ENCODE measurements at regions not wholly inside any gene's neighbourhood (a gene's known extent, or its start where the extent isn't known, plus 50 kb on each side); places are given as distances from the start of the nearest gene placed in this dataset.

DNA sequence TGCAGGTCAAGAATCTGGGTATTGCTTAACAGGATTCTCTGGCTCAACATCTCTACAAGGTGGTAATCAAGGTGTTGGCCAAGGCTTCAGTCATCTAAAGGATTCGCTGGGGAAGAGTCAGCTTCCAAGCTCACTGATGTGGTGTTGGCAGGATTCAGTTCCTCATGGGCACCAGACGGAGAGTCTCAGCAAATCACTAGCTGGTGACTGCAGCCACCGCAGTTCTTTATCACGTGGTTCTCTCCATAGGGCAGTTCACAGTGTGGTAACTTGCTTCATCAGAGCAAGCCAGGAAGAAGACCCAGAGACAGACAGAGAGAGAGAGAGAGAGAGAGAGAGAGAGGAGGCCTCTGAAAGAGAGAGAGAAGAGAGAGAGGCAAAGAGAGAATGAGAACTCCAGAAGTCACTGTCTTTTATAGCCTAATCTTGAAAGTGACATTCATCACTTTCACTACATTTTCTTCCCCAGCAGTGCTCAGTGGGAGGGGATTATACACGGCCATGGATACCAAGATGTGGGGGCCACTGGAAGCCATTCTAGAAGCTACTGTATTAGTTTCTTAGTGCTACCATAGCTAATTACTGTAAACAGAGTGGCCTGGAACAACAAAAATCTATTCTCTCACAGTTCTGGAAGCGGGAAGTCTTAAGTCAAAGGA is 109.2 kb upstream of the SMIM23 start:
- Histone ChIP-seq H3K36me3 (ENCODE audit: control insufficient read depth, insufficient read depth, low read length) (no peaks in the 10 kb centered on the region), H3K4me3 (ENCODE audit: low read length) (no peak overlapping the region), H3K4me1 (ENCODE audit: control insufficient read depth, insufficient read depth, low read length) (peaks cover 1% of the 10 kb centered on the region; the same call in 1 of the 2 replicates), H3K9me3 (ENCODE audit: control insufficient read depth, insufficient read depth, low read length) (no peaks in the 10 kb centered on the region), H3K27ac (ENCODE audit: low read length) (no peak overlapping the region), H3K27me3 (ENCODE audit: control insufficient read depth, insufficient read depth, low read length) (no peaks in the 10 kb centered on the region)
- no peak for DNase-seq (ENCODE audit: low read depth, low spot score)
- WGBS (ENCODE audit: insufficient coverage, insufficient read length) = no CpG with 5 or more reads among the region's 6 CpGs

DNA sequence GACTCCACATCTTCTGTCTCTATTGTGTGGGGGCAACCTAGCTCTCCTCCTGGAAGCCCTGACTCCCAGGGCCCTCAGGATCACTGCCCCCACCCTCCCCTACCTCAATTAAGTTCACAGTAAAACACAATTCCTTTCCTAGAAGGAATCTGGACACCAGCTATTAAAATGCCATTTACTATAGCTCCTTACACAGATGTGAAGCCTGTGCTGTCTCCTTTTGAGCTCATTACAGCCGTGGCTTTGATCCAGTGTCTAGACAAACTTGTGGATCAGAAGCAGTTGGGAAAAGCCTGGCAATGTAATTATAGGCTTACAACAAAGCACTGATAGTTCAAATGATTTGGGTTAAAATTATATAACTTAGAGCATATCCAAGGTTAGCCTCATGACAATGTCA is 107.0 kb upstream of the SMIM23 start:
- H3K4me3 ChIP-seq (ENCODE audit: low read length) = no peak overlapping the region
- DNase-seq (ENCODE audit: low read depth, low spot score) = no peak
- no peaks in the 10 kb centered on the region for H3K27me3 ChIP-seq (ENCODE audit: control insufficient read depth, insufficient read depth, low read length)
- H3K4me1 ChIP-seq (ENCODE audit: control insufficient read depth, insufficient read depth, low read length) = peaks cover 1% of the 10 kb centered on the region; the same call in 1 of the 2 replicates
- H3K27ac ChIP-seq (ENCODE audit: low read length) = no peak overlapping the region
- WGBS (ENCODE audit: insufficient coverage, insufficient read length) = no CpG with 5 or more reads among the region's 1 CpG
- H3K9me3 ChIP-seq (ENCODE audit: control insufficient read depth, insufficient read depth, low read length) = no peaks in the 10 kb centered on the region
- no peaks in the 10 kb centered on the region for H3K36me3 ChIP-seq (ENCODE audit: control insufficient read depth, insufficient read depth, low read length)

DNA sequence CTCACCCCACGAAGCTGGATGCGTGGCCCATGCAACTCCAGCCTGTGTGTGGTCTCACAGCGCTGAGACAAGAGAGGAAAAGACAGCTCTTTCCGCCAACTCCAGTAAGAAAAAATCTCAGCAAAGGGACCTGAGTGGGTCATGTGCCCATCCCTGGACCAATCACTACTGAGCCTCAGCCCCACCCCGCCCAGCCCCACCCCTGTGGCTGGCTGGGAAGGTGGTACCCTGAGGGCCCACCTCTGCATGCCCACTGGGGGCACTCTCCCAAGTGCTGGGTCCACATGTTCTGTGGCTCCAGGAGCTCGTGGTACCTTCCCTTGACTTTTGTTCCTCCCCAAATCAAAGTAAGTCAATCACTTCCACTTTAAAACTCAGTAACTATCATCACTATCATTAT is 105.1 kb upstream of the SMIM23 start:
- Histone ChIP-seq H3K27me3 (ENCODE audit: control insufficient read depth, insufficient read depth, low read length) (no peaks in the 10 kb centered on the region), H3K4me3 (ENCODE audit: low read length) (no peak overlapping the region), H3K4me1 (ENCODE audit: control insufficient read depth, insufficient read depth, low read length) (peaks cover 1% of the 10 kb centered on the region; the same call in 1 of the 2 replicates), H3K9me3 (ENCODE audit: control insufficient read depth, insufficient read depth, low read length) (no peaks in the 10 kb centered on the region), H3K36me3 (ENCODE audit: control insufficient read depth, insufficient read depth, low read length) (no peaks in the 10 kb centered on the region), H3K27ac (ENCODE audit: low read length) (no peak overlapping the region)
- no CpG with 5 or more reads among the region's 6 CpGs for WGBS (ENCODE audit: insufficient coverage, insufficient read length)
- DNase-seq (ENCODE audit: low read depth, low spot score) = no peak

DNA sequence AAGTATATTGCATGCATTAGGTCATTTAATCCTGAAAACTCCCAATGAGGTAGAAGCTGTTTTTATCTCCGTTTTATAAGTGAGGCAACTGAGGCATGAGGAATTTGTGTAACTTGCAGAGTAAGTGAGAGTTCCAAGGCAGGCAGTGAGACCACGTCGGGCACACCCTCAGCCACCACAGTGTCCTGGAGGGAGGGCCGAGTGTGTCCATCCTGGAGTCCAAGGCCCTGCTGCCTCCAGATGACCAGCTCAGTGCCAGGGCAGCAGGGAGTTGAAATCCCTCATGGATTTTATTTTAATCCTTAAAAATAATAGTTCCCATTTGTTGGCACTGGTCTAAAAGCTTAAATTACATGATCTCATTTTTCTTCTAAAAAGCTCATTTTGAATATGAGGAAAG is 104.6 kb upstream of the SMIM23 start:
- DNase-seq (ENCODE audit: low read depth, low spot score) = no peak
- Histone ChIP-seq H3K27ac (ENCODE audit: low read length) (no peak overlapping the region), H3K9me3 (ENCODE audit: control insufficient read depth, insufficient read depth, low read length) (no peaks in the 10 kb centered on the region), H3K36me3 (ENCODE audit: control insufficient read depth, insufficient read depth, low read length) (no peaks in the 10 kb centered on the region), H3K4me3 (ENCODE audit: low read length) (no peak overlapping the region), H3K27me3 (ENCODE audit: control insufficient read depth, insufficient read depth, low read length) (no peaks in the 10 kb centered on the region), H3K4me1 (ENCODE audit: control insufficient read depth, insufficient read depth, low read length) (peaks cover 1% of the 10 kb centered on the region; the same call in 1 of the 2 replicates)
- no CpG with 5 or more reads among the region's 4 CpGs for WGBS (ENCODE audit: insufficient coverage, insufficient read length)

DNA sequence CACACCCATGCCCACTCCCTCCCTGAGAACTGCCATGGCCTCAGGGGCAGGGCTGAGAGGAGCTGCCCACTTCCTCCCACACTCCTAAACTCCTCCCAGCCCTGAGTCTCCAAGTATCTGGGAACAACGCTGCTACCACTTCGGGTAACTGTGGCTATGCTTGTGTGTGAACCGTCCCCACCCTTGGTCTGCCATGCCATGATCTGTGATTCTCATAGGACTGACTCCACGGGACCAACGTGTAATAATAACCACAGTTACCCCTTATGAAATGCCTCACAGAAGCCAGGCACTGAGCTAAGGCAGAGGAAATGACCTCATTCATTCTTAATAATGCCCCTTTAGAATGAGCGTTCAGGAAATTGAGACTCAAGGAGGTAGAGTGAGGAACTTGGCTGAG is 103.9 kb upstream of the SMIM23 start:
- Histone ChIP-seq H3K27ac (ENCODE audit: low read length) (no peak overlapping the region), H3K9me3 (ENCODE audit: control insufficient read depth, insufficient read depth, low read length) (no peaks in the 10 kb centered on the region), H3K4me1 (ENCODE audit: control insufficient read depth, insufficient read depth, low read length) (peaks cover 1% of the 10 kb centered on the region; the same call in 1 of the 2 replicates), H3K36me3 (ENCODE audit: control insufficient read depth, insufficient read depth, low read length) (no peaks in the 10 kb centered on the region), H3K27me3 (ENCODE audit: control insufficient read depth, insufficient read depth, low read length) (no peaks in the 10 kb centered on the region), H3K4me3 (ENCODE audit: low read length) (no peak overlapping the region)
- DNase-seq (ENCODE audit: low read depth, low spot score) = no peak
- no CpG with 5 or more reads among the region's 6 CpGs for WGBS (ENCODE audit: insufficient coverage, insufficient read length)

DNA sequence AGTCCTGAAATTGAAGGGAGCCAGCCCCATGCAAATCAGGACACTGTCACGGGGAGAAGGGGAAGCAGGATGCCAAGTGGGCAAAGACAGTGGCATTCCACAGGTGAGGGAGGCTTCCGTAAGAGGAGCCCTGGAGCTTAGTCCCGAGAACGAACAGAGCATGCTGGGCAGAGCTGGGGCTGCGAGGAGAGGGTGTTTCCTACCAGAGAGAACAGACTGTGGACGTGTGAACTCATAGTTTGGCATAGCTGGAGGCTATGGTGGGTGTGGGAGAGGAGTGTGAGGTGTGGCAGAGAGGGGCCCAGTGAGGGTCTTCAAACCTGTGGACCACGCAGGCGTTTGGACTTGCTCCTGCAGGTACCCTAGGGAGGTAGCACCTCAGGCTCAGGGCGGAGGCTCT is 102.8 kb upstream of the SMIM23 start:
- H3K27ac ChIP-seq (ENCODE audit: low read length) = no peak overlapping the region
- H3K4me1 ChIP-seq (ENCODE audit: control insufficient read depth, insufficient read depth, low read length) = no peaks in the 10 kb centered on the region; the same call in 1 of the 2 replicates
- WGBS (ENCODE audit: insufficient coverage, insufficient read length) = no CpG with 5 or more reads among the region's 9 CpGs
- no peaks in the 10 kb centered on the region for H3K36me3 ChIP-seq (ENCODE audit: control insufficient read depth, insufficient read depth, low read length)
- no peaks in the 10 kb centered on the region for H3K27me3 ChIP-seq (ENCODE audit: control insufficient read depth, insufficient read depth, low read length)
- no peak overlapping the region for H3K4me3 ChIP-seq (ENCODE audit: low read length)
- no peaks in the 10 kb centered on the region for H3K9me3 ChIP-seq (ENCODE audit: control insufficient read depth, insufficient read depth, low read length)
- no peak for DNase-seq (ENCODE audit: low read depth, low spot score)

DNA sequence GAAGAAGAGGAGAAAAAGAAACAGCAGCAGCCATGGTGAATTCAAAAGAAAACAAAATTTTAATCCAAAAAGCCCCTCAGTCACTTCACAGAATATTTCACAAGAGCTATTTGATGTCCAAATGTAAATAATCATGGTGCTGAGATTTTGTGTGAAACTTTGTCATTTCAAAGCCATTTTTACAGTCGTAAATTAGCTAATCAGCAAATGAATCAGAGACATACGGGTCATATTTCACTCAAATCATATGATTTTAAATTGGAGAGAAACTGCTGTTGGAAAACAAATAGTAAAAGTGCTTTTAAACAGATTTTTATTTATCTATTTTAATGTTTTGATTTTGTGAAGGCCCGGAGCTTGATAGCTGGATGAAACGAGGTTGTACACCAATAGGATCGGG is 101.4 kb upstream of the SMIM23 start:
- DNase-seq (ENCODE audit: low read depth, low spot score) = no peak
- H3K36me3 ChIP-seq (ENCODE audit: control insufficient read depth, insufficient read depth, low read length) = no peaks in the 10 kb centered on the region
- no peak overlapping the region for H3K27ac ChIP-seq (ENCODE audit: low read length)
- H3K27me3 ChIP-seq (ENCODE audit: control insufficient read depth, insufficient read depth, low read length) = no peaks in the 10 kb centered on the region
- no peak overlapping the region for H3K4me3 ChIP-seq (ENCODE audit: low read length)
- H3K4me1 ChIP-seq (ENCODE audit: control insufficient read depth, insufficient read depth, low read length) = no peaks in the 10 kb centered on the region; the same call in 1 of the 2 replicates
- no CpG with 5 or more reads among the region's 5 CpGs for WGBS (ENCODE audit: insufficient coverage, insufficient read length)
- no peaks in the 10 kb centered on the region for H3K9me3 ChIP-seq (ENCODE audit: control insufficient read depth, insufficient read depth, low read length)

DNA sequence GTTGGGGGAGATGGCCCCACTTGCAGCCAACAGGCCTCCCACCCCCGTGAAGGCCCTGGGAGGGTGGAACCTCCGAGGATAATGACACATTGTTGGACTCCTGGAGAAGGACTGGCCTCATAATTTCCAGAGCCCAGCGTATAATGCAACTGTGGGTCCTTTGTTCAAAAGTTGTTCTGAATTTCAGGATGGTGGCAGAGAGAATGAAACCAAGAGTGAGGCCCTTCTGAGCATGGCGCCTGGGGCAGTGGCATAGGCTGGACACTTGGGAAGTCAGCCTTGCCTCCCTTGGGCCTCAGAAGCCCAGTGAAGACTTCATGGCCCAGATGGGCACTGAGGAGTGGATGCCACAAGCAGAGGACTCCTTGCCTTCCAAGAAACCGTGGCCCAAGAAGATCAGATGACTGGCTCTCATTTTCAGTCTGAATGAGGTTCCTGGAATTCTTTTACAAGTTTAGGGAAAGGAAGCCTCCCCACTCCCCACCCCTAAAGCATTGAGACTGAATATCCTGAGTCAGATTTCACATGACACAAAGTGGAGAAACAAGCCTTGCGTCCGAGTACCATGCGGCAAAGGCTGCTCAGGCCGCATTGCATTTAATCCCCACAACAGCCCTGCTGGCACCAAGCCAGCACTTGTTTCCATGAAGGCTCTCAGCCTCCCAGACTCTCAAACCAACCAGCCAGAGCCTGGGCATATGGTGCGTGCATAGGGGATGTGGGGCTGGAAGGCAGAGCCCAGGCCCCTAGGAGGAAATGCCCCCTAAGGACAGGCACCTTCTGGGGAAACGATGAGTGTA is 96.7 kb upstream of the SMIM23 start:
- no peak overlapping the region for H3K4me3 ChIP-seq (ENCODE audit: low read length)
- no peaks in the 10 kb centered on the region for H3K9me3 ChIP-seq (ENCODE audit: control insufficient read depth, insufficient read depth, low read length)
- DNase-seq (ENCODE audit: low read depth, low spot score) = no peak
- no CpG with 5 or more reads among the region's 11 CpGs for WGBS (ENCODE audit: insufficient coverage, insufficient read length)
- no peaks in the 10 kb centered on the region for H3K27me3 ChIP-seq (ENCODE audit: control insufficient read depth, insufficient read depth, low read length)
- H3K27ac ChIP-seq (ENCODE audit: low read length) = no peak overlapping the region
- H3K36me3 ChIP-seq (ENCODE audit: control insufficient read depth, insufficient read depth, low read length) = no peaks in the 10 kb centered on the region
- no peaks in the 10 kb centered on the region for H3K4me1 ChIP-seq (ENCODE audit: control insufficient read depth, insufficient read depth, low read length)

DNA sequence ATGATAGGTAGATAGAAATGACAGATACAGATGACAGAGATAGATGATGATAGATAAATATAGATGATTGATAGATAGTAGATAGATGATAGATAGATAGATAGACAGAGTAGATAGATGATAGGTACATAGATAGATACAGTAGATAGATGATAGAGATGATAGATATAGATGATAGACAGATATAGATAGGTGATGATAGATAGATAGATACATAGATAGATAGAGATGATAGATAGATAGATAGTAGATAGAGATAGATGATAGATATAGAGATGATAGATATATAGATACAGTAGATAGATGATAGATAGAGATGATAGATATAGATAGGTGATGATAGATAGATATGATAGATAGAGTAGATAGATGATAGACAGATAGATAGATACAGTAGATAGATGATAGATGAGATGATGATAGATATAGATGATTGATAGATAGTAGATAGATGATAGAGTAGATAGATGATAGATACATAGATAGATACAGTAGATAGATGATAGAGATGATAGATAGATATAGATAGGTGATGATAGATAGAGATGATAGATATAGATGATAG is 95.7 kb upstream of the SMIM23 start:
- DNase-seq (ENCODE audit: low read depth, low spot score) = no peak
- no peak overlapping the region for H3K27ac ChIP-seq (ENCODE audit: low read length)
- no peaks in the 10 kb centered on the region for H3K36me3 ChIP-seq (ENCODE audit: control insufficient read depth, insufficient read depth, low read length)
- H3K4me3 ChIP-seq (ENCODE audit: low read length) = no peak overlapping the region
- no peaks in the 10 kb centered on the region for H3K9me3 ChIP-seq (ENCODE audit: control insufficient read depth, insufficient read depth, low read length)
- no peaks in the 10 kb centered on the region for H3K4me1 ChIP-seq (ENCODE audit: control insufficient read depth, insufficient read depth, low read length)
- no peaks in the 10 kb centered on the region for H3K27me3 ChIP-seq (ENCODE audit: control insufficient read depth, insufficient read depth, low read length)

DNA sequence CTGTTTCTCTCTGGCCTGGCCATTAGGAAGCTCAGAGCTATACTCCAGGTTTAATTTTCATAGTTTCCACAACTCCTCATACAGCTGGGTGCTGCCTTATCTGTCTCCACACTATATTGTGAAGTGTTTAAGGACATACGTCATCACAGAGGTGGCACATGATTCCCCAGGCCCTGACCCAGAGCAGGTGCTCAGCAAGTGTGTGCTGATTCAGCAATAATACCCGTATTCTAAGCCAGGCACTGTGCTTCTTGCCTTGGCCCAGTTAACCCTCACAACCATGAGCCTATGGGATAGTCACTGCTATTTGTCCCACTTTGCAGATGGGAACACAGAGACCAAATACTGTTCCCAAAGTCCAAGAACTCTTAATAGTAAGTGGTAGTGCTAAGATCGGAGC is 93.5 kb upstream of the SMIM23 start:
- H3K4me1 ChIP-seq (ENCODE audit: control insufficient read depth, insufficient read depth, low read length) = no peaks in the 10 kb centered on the region
- H3K27me3 ChIP-seq (ENCODE audit: control insufficient read depth, insufficient read depth, low read length) = no peaks in the 10 kb centered on the region
- no peaks in the 10 kb centered on the region for H3K9me3 ChIP-seq (ENCODE audit: control insufficient read depth, insufficient read depth, low read length)
- DNase-seq (ENCODE audit: low read depth, low spot score) = no peak
- no peak overlapping the region for H3K27ac ChIP-seq (ENCODE audit: low read length)
- no CpG with 5 or more reads among the region's 3 CpGs for WGBS (ENCODE audit: insufficient coverage, insufficient read length)
- H3K36me3 ChIP-seq (ENCODE audit: control insufficient read depth, insufficient read depth, low read length) = no peaks in the 10 kb centered on the region
- no peak overlapping the region for H3K4me3 ChIP-seq (ENCODE audit: low read length)
